M059J (cell line): ENCODE measurements at regions not wholly inside any gene's neighbourhood (a gene's known extent, or its start where the extent isn't known, plus 50 kb on each side); places are given as distances from the start of the nearest gene placed in this dataset.
"Not testable (repeated sequence)": the region's sequence is repeated elsewhere in the genome, so short reads cannot be mapped to it uniquely, and the experiment has no call there.

Experiments
- DNase-seq: peaks from one replicate; pipeline ENCODE4 v3.0.0-alpha.2; 2012; ENCODE audit warnings: low read depth

DNA sequence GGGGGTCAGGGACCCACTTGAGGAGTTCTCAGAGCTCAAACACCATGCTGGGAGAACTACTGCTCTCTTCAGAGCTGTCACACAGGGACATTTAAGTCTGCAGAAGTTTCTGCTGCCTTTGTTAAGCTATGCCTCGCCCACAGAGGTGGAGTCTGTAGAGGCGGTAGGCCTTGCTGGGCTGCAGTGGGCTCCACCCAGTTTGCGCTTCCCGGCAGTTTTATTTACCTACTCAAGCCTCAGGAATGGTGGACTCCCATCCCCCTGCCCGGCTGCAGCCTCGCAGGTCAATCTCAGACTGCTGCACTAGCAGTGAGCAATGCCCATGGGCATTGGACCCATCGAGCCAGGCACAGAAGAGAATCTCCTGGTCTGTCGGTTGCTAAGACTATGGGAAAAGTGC, 706.4 kb downstream of the LRRIQ3 start:
- DNase-seq, result no peak

DNA sequence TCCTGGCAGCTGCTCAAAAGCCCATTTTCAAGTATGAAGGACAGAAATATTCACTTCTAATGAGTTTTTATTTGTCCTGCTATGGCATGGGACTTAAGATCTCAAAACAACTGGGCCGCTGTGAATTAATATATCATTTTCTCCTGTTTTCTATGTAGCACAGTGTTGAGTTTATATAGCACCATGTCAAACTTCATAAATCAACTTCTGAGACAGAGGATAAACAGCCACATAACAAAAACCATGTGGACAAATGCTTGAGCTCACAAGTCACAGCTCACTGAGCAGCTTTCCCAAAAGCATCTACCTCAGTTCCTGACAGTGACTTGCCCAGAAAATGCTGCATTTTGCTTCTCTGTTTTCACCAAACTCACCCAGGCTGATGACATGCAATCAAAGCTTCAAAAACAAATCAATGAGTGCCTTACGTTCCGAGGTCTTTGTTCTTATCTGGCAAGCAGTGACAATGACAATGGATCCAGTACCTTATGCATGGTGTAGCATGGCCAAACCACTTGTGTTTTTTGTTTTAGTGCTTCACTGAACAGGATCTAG, 722.6 kb downstream of the LRRIQ3 start:
- no peak for DNase-seq

DNA sequence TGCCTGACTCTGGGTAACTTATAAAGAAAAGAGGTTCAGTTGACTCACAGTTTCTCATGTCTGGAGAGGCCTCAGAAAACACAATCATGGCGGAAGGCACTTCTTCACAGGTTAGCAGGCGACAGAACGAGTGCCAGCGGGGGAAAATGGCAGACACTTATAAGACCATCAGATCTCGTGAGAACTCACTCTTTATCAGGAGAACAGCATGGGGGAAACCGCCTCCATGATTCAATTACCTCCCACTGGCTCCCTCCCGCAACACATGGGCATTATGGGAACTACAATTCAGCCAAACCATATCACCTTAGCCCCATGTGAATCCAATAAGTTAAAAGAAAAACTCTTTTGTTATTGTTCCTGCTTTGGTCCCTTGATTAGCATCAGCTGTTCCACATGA, 725.2 kb downstream of the LRRIQ3 start:
- DNase-seq, result no peak

DNA sequence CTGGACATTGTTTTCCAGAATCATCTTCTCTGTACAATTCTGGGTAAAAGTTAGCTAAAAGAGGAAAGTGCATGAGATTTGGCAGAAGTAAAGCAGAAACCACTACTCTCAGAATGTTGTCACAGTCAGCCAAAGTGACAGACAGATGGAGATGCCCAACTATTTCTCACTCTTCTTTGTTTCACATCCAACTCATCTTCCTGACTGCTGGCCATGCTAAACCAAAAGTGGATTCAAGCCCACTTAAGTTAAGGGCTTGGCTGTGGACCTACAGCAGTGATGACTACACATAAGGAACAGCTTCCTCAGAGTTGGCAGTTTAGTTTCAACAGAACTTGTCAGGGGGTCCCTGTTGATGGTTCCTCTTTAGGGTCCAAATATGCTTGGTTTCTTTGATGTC, 730.2 kb downstream of the LRRIQ3 start:
- no peak for DNase-seq

DNA sequence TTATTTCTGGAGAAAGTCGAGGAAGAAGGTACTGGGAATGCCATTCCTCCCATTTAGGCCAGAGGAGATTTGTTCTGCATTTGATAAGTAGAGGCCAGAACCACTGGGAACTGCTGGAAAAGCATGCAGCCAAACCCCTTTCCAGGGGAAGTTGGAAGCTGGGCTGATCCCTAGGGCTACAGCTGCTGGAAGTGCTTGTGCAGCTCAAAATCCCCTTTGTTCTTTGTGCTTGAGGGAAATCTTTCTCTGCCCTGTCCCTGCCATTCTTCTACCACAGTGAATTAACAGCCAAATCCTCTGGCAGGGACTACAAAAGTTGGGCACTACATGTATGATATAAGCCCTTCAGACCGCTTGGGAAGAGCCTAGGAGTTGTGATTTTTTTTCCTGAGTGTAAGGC, 734.1 kb downstream of the LRRIQ3 start:
- no peak for DNase-seq

DNA sequence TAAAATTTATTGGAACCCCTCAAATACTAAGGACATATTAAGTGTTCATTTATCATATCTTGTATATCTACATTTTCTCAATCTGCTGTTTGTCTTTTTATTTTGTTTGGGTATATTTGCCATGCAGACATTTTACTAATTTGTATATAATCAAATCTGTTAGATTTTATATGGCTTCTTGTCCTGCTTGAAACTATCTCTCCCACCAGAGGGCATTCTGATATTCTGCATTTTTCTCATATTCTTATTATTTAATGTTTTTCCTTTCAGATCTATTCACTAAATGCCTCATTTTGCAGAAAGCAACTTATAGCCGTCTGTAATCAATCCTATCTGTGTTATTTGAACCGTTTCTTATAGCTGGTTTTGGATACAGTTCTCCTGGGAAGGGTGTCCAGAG, 745.5 kb downstream of the LRRIQ3 start:
- no peak for DNase-seq

DNA sequence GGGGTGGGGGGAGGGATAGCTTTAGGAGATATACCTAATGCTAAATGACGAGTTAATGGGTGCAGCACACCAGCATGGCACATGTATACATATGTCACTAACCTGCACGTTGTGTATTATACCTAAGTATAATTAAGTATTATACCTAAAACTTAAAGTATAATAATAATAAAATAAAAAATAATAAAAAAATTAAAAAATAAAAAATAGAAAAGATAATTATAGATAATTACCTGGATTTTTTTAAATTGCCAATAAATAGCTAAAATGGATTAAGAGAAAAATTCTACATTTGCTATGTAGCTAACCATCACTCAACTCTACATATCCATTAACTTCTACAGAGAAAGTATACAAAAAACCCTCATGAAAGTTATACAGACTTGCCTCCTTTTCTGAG, 747.3 kb downstream of the LRRIQ3 start:
- DNase-seq, result not testable (repeated sequence)

DNA sequence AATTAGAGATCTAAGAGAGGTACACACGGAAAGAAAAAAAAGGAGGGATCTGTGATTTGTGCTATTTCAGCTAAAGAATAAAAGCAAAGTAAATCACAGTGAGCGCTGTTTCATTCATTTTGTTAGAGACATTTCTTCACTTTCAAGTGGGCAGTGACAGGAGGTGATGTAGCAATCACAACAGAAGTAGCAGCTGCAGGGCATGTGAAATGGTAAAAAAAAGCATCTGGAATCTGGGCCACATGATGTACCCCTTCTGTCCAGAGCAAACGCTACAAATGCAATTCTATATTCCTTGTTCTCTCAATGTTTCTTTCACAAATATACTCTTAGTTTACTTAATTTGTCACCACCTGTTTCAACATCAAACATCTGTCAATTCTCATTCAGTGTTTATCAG, 786.5 kb downstream of the LRRIQ3 start:
- no peak for DNase-seq

DNA sequence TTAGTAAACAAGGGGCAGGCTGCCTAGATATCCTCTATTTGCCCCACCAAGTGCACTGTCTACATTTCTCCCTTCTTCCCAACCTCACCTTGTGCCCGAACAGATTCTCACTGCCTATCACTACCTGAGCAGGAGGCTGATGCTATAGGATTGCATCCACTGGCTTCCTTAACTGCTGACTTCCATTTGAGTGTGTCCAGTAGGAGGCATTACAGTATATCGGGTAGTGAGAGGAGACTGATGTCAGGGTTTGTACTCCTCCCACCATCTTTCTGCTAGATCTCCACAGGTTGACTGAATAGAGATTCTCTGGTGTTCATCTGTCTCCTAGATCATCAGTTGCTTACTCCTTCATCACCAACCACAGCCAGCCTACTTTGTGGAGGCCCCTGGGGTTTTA, 796.3 kb downstream of the LRRIQ3 start:
- no peak for DNase-seq

DNA sequence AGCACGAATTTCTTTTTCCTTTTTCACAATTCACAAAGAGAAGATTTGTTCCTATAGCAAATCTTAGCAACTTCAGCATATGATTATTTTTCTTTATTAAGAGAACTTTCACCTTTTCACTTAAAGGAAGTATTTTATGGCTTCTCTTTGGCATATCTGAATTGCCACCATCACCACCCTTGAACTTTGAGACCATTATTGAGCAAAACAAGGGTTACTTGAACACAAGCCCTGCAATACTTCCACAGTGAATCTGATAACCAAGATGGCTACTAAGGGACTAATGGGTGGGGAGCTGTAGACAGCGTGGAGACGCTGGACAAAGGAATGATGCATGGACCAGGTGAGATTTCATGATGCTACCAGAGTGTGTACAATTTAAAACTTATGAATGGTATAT, 815.0 kb downstream of the LRRIQ3 start:
- DNase-seq, result no peak

DNA sequence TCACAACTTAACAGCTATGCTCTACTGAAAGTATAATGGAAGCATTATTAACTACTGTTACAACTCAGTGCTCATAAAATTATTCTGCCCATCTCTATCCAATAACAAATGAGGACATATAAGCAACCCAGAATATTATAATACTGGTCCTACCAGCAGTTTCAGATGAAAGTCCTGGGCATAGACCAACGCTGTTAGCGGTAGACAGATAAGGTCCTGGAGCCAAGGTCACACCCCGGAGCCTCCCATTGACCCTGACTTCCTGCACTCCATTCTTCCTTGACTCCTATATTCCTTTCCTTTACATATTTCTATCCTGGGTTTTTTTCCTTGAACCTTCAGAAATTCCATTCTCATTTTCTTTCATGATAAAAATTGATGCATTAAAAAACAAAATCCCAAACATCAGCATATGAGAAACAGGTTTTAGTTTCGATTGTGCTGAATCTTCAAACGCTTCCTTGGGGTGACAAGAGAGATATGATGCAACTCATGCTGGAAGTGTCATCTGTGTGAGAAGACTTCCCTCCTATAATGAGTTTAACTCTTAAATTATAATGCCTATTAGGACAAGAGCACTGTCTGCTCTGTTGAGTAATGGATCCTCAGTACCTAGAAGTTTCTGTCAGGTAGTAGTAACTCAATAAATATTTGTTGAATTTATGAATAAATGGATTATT, 831.1 kb downstream of the LRRIQ3 start:
- no peak for DNase-seq

DNA sequence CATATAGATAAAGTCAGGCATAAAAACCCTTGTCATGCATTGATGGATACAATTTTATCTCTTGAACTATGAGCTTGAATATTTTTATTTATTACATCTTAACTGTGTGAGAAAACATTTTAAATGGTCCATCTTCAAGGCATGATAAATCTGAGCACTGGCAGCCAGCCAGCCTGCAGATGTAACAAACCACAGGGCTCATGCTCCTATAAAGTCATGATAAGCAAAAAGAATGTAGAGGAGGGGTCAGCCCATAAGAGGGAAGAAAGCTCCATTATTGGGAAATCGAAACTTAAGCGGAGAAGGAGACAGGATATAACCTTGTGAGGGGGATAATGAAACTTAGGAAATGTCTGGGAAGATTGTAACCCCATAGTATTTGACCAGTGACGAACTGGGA, 839.0 kb downstream of the LRRIQ3 start:
- DNase-seq, result peak; percentile 2

DNA sequence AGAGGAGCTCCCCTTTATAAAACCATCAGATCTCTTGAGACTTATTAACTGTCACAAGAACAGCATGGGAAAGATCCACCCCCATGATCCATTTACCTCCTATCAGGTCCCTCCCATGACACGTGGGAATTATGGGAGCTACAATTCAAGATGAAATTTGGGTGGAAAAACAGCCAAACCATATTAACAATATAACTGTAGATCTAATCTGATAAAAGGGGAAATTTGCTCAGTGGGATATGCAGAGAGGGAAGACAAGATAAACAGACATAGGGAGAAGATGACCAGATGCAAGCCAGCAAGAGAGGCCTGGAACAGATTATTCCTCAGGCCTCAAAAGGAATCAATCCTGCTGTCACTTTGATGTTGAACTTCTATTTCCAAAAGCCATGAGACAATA, 841.5 kb downstream of the LRRIQ3 start:
- DNase-seq, result no peak

DNA sequence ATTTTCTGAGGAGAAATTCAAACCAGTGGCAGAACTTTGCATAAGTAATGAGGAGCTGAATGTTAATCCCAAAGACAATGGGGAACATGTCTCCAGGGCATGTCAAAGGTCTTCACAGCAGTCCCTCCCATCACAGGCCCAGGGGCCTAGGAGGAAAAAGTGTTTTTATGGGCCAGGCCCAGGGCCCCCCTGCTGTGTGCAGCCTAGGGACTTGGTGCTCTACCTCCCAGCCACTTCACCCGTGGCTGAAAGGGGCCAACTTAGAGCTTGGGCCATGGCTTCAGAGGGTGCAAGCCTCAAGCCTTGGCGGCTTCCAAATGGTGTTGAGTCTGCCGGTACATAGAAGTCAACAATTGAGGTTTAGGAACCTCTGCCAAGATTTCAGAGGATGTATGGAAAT, 854.0 kb downstream of the LRRIQ3 start:
- DNase-seq, result no peak

DNA sequence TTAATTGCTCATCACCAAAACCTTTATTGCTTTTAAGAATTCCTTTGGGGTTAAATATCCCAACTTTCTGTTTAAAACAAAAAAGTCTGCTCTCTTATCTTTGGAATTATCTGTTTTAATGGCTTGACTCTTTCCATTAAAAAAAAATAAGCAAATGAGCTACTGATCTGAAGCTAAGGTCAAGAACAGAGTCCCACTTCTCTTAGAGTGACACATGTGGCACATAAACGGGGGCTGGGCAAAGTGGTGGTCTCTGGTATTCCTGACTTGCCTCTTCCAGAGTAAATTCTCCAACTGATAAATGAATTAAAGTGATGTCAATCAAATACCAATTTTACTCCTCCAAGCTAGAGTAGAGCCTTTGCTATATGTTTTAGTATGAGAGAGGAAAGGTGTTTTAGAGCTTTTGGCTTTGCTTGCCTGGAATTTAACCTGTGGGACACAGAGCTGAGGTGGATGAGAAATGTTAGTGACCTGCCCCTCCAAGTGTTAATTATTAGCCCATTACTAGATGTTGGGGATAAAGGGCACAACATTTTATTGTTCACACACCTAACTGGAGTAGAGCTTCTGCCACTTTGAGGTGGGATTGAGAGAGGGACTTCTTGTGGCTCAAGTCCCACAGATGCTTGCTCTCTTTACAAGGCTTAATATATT, 864.0 kb downstream of the LRRIQ3 start:
- DNase-seq, result no peak

DNA sequence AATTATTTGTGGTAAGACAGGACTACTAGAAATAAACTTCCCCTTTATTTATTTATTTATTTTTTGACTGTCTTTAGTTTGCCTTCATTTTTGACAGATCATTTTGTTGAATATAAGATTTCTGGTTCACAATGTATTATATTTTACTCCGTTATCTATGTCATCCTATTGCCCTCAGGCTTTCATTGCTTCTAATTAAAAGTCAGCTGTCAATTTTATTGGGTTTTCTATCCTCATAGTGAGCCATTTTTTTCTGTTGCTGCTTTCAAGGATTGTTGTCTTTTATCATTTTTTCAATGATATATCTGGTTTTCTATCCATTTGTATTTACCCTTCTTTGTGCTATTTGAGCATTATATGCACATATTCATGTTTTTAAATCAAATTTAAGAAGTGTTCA, 866.2 kb downstream of the LRRIQ3 start:
- no peak for DNase-seq

DNA sequence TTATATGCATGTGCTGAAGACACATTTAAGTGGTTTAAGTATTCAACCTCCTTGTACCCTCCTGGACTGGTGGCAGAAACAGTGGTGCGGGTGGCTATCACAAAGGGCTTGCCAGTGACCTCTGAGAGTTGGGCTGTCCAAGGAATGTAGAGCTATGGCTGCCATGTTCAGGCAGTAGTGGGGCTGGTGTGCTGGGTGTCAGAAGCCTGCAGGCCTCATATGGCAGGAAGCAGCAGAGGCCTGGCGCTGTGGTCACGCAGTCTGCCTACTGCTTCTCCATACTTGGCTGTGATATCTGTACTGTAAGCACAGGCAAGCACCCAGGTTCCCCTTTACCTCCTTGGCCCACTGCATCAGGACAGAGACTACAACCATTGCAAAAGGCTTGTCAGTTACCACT, 870.0 kb downstream of the LRRIQ3 start:
- no peak for DNase-seq

DNA sequence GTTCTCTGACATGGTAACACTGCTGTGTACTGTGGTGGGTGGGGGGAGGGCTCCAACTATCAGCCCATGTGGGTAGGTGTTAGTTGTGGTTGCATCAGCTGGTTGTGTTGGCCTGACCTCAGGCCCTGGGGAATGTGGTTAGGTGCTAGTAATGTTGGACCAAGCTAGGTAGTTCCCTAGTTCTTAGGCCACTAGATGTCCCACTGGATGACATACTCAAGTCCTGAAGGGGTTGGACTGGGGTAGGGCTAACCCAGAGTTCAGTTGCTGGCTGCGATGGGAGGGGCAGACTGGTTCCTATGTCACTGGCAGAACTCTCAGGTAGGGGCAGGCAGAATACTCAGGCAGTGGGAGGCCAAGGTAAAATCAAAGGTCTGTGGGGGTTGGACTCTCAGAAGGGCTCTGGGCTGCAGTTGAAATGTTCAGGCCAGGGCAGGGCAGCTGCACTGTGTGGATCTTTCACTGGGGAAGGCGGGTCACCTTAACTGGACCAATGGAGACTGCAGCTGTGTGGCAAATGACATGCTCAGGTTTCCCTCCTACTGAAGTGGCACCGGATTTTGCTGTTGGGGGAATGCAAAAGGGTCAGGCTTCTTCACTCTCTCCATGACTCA, 870.7 kb downstream of the LRRIQ3 start:
- no peak for DNase-seq

DNA sequence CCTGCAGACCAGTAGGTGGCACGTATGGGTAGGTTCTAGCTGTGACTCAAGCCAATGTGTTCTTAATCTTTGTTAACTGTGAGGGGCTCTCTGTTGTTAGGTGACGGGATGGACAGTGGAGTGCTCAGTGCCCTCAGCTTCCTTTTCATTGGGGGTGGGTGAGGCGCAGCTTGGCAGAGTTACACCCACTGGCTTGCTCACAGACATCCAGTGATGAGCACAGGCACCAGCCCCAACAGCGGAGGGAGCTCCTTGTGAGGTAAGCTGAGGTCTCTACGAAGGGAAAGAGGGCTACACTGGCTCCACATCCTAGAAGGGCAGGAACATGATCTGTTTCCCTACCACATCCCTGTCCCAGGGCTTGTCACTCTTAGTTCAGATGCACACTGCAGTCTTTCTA, 871.3 kb downstream of the LRRIQ3 start:
- no peak for DNase-seq

DNA sequence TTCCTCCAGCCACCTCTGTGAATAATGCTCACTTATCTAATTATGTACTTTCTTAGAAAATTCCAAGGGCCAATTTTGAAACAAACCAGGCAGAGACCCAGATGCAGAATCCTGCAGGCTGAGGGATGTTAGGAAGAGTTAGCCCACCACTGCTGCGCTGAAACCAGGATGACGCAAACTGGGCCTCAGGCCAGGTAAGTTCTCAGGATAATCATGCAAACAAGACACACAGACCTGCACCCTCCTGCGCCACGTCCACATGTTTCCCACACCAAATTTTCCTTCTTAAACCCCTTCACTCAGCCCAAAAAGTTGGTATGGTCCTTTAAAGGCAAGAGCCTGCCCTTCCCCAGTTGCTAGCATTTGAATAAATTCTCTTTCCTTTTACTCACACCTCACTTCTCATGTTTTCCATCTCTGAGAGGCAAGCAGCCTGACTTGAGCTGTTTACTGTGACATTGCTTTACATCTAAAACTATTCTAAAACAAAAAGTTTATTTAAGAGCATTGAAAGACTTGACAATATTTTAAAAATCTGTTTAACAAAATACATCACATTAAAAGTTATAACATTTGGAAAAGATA, 887.1 kb downstream of the LRRIQ3 start:
- no peak for DNase-seq

DNA sequence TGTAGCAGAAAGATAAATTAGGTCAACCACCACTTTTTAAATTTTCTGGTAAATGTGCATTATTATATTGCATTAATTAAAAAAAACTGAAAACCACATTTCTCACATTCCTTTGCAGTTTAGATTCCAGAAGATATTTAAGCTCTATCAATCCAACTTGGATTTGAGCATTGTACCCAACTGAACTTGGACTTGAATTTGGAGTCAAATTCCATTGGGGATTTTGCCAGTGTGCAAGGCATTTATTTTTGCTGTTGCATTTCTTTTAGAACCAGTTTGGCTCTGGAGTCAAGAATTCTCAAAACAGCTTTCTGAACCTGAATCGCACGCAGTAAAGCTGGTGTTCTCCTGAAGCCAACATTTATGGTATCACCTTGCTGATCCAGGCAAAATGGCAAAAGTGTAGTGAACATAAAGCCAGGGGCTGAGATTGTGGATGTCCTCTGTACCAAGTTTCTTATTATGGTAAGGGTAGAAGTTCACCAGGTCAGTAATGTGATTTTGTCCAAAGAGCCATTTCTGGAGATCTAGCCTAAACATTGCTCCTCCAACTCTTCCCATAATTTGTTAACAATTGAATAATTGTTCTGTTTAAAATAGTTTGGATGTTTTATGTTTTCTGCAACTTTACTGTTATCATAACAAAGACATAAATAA, 890.9 kb downstream of the LRRIQ3 start:
- no peak for DNase-seq

DNA sequence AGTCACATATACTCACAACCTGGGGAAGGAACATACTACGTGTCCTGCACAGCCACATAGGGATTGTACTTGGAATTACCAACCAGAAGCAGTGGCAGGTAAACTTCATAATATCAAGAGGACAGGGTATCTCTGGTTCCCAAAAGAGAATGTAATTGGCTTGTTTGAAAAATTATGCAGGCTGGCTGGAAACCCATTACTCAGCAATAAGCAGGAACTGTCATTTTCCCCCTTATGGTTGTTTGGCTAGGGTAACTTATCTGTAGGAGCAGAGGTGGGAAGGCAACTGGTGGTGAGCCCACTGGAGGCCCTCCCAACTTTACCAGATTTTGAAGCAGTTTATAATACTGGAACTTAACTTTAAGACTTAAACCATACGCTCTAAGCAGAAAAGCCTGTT, 924.1 kb downstream of the LRRIQ3 start:
- no peak for DNase-seq
